ENCODE measurements at regions not wholly inside any gene's neighbourhood (a gene's known extent, or its start where the extent isn't known, plus 50 kb on each side); places are given as distances from the start of the nearest gene placed in this dataset.

- Mint-ChIP-seq H3K4me1 (ENCODE audit: low read depth, unreplicated experiment) (peaks cover 25% of the 10 kb centered on the region), H3K9me3 (ENCODE audit: low read depth, unreplicated experiment) (peaks cover 3% of the 10 kb centered on the region), H3K27me3 (ENCODE audit: unreplicated experiment) (peaks cover 16% of the 10 kb centered on the region), H3K36me3 (ENCODE audit: insufficient read depth, unreplicated experiment) (no peaks in the 10 kb centered on the region), H3K27ac (ENCODE audit: unreplicated experiment) (no peak overlapping the region), H3K4me3 (ENCODE audit: low read depth, unreplicated experiment) (no peak overlapping the region)
- CTCF ChIA-PET, result no interaction called here
- DNase-seq, result no peak
- intact Hi-C loops (cut with micrococcal nuclease; ENCODE audit: unreplicated experiment), result no loop called here
- no peak for TF ChIP-seq CTCF (IDR thresholded peaks at IDR 0.05; ENCODE audit: unreplicated experiment)
- no TSS peak for BruUV-seq (replicated peaks)
Observed at GRCh38 chr5:36491856-36492255, 114.5 kb upstream of the SLC1A3 start.

- H3K4me1 Mint-ChIP-seq (ENCODE audit: low read depth, unreplicated experiment), result peaks cover 25% of the 10 kb centered on the region
- peak; percentile 45 for DNase-seq
- BruUV-seq (replicated peaks), result no TSS peak
- peak overlapping the region; percentile 15 for H3K27ac Mint-ChIP-seq (ENCODE audit: unreplicated experiment)
- H3K9me3 Mint-ChIP-seq (ENCODE audit: low read depth, unreplicated experiment), result peaks cover 3% of the 10 kb centered on the region
- no peaks in the 10 kb centered on the region for H3K36me3 Mint-ChIP-seq (ENCODE audit: insufficient read depth, unreplicated experiment)
- intact Hi-C loops (cut with micrococcal nuclease; ENCODE audit: unreplicated experiment), result no loop called here
- peaks cover 29% of the 10 kb centered on the region for H3K27me3 Mint-ChIP-seq (ENCODE audit: unreplicated experiment)
- TF ChIP-seq CTCF (IDR thresholded peaks at IDR 0.05; ENCODE audit: unreplicated experiment), result no peak
- CTCF ChIA-PET, result no interaction called here
- no peak overlapping the region for H3K4me3 Mint-ChIP-seq (ENCODE audit: low read depth, unreplicated experiment)
Observed at GRCh38 chr5:36492984-36493654, 113.3 kb upstream of the SLC1A3 start.

- no peaks in the 10 kb centered on the region for H3K36me3 Mint-ChIP-seq (ENCODE audit: insufficient read depth, unreplicated experiment)
- no peak for TF ChIP-seq CTCF (IDR thresholded peaks at IDR 0.05; ENCODE audit: unreplicated experiment)
- H3K4me3 Mint-ChIP-seq (ENCODE audit: low read depth, unreplicated experiment), result no peak overlapping the region
- CTCF ChIA-PET, result no interaction called here
- no peaks in the 10 kb centered on the region for H3K9me3 Mint-ChIP-seq (ENCODE audit: low read depth, unreplicated experiment)
- H3K27ac Mint-ChIP-seq (ENCODE audit: unreplicated experiment), result no peak overlapping the region
- DNase-seq, result no peak
- no TSS peak for BruUV-seq (replicated peaks)
- peaks cover 25% of the 10 kb centered on the region for H3K4me1 Mint-ChIP-seq (ENCODE audit: low read depth, unreplicated experiment)
- intact Hi-C loops (cut with micrococcal nuclease; ENCODE audit: unreplicated experiment), result no loop called here
- peaks cover 36% of the 10 kb centered on the region for H3K27me3 Mint-ChIP-seq (ENCODE audit: unreplicated experiment)
Observed at GRCh38 chr5:36494028-36494427, 112.4 kb upstream of the SLC1A3 start.

- Mint-ChIP-seq H3K9me3 (ENCODE audit: low read depth, unreplicated experiment) (no peaks in the 10 kb centered on the region), H3K27me3 (ENCODE audit: unreplicated experiment) (peaks cover 36% of the 10 kb centered on the region), H3K4me3 (ENCODE audit: low read depth, unreplicated experiment) (no peak overlapping the region), H3K4me1 (ENCODE audit: low read depth, unreplicated experiment) (peaks cover 22% of the 10 kb centered on the region), H3K36me3 (ENCODE audit: insufficient read depth, unreplicated experiment) (no peaks in the 10 kb centered on the region), H3K27ac (ENCODE audit: unreplicated experiment) (no peak overlapping the region)
- BruUV-seq (replicated peaks), result no TSS peak
- DNase-seq, result no peak
- no peak for TF ChIP-seq CTCF (IDR thresholded peaks at IDR 0.05; ENCODE audit: unreplicated experiment)
- intact Hi-C loops (cut with micrococcal nuclease; ENCODE audit: unreplicated experiment), result no loop called here
- CTCF ChIA-PET, result no interaction called here
Observed at GRCh38 chr5:36494841-36495601, 111.4 kb upstream of the SLC1A3 start.
